CD14-positive monocyte (primary cell): ENCODE measurements at regions not wholly inside any gene's neighbourhood (a gene's known extent, or its start where the extent isn't known, plus 50 kb on each side); places are given as distances from the start of the nearest gene placed in this dataset.

Source experiments
- DNase-seq, 3 donors: peaks; one replicate each; pipeline ENCODE4 v3.0.0-alpha.2; 2011 to 2022
- H2AFZ ChIP-seq: 2 replicates; pipeline ENCODE4 v1.6.0; 2012; ENCODE audit warnings: mild to moderate bottlenecking, low read depth, low read length, inconsistent platforms; ENCODE audit not compliant: insufficient read depth, poor library complexity, severe bottlenecking
- H3K27ac ChIP-seq, 2 donors: 1 replicate in 1 of 2; 2 replicates in 1 of 2; pipeline ENCODE4 v1.5.1; 2012 to 2013; ENCODE audit warnings: low read length in 2 of 2, control low read depth in 1 of 2, inconsistent platforms in 1 of 2, low read depth in 1 of 2, mild to moderate bottlenecking in 1 of 2
- H3K27me3 ChIP-seq, 2 donors: one replicate each; pipeline versions ENCODE4 v1.6.0 to v1.6.1; 2011 to 2013; ENCODE audit warnings: low read length in 2 of 2; ENCODE audit not compliant: control insufficient read depth in 2 of 2, insufficient read depth in 2 of 2
- H3K36me3 ChIP-seq, 2 donors: replicated peaks in 1 of 2; 1 replicate in 1 of 2; 2 replicates in 1 of 2; pipeline versions ENCODE4 v1.5.1 to v1.6.1; 2012 to 2013; ENCODE audit warnings: low read length in 2 of 2, control low read depth in 1 of 2, inconsistent platforms in 1 of 2, mild to moderate bottlenecking in 1 of 2; ENCODE audit not compliant: insufficient read depth in 2 of 2, control insufficient read depth in 1 of 2
- H3K4me1 ChIP-seq, 2 donors: 1 replicate in 1 of 2; 2 replicates in 1 of 2; pipeline versions ENCODE4 v1.5.1 to v1.6.1; 2012 to 2013; ENCODE audit warnings: low read length in 2 of 2, control low read depth in 1 of 2, inconsistent platforms in 1 of 2, mild to moderate bottlenecking in 1 of 2, moderate library complexity in 1 of 2; ENCODE audit not compliant: insufficient read depth in 2 of 2, control insufficient read depth in 1 of 2
- H3K4me2 ChIP-seq: replicated peaks from 2 replicates; pipeline ENCODE3; 2012; ENCODE audit warnings: low read length, moderate library complexity, mild to moderate bottlenecking; ENCODE audit not compliant: poor library complexity, severe bottlenecking; ENCODE audit errors: extremely low read depth
- H3K4me3 ChIP-seq, 3 experiments: fragments of 200-600 bp in 1 of 3; sonication (generic) in 1 of 3; replicated peaks in 1 of 3; 1 replicate in 2 of 3; 2 replicates in 1 of 3; pipeline ENCODE4 v1.5.1; 2011 to 2013; ENCODE audit warnings: low read length in 3 of 3, mild to moderate bottlenecking in 3 of 3, control low read depth in 2 of 3, low read depth in 2 of 3, inconsistent platforms in 1 of 3, moderate library complexity in 1 of 3
- H3K79me2 ChIP-seq: 2 replicates; pipeline ENCODE4 v1.6.0; 2012; ENCODE audit warnings: mild to moderate bottlenecking, control low read depth, inconsistent platforms, low read length, moderate library complexity; ENCODE audit not compliant: insufficient read depth
- H3K9ac ChIP-seq: 2 replicates; pipeline ENCODE4 v1.6.0; 2017; ENCODE audit warnings: low read length, mild to moderate bottlenecking; ENCODE audit not compliant: insufficient read depth, poor library complexity, severe bottlenecking
- H3K9me3 ChIP-seq, 2 donors: replicated peaks in 1 of 2; 1 replicate in 1 of 2; 2 replicates in 1 of 2; pipeline versions ENCODE4 v1.5.1 to v1.6.1; 2012 to 2013; ENCODE audit warnings: low read length in 2 of 2, control low read depth in 1 of 2; ENCODE audit not compliant: control insufficient read depth in 1 of 2, insufficient read depth in 1 of 2
- H4K20me1 ChIP-seq: 2 replicates; pipeline ENCODE4 v1.6.0; 2012; ENCODE audit warnings: mild to moderate bottlenecking, low read length, control low read depth, moderate library complexity; ENCODE audit not compliant: insufficient read depth
- H3K27ac Mint-ChIP-seq, 7 donors: one replicate each; pipeline ENCODE4 v1.8.0; 2020; ENCODE audit warnings: mild to moderate bottlenecking in 7 of 7, mixed read lengths in 7 of 7, moderate library complexity in 6 of 7, inconsistent platforms in 2 of 7
- H3K27me3 Mint-ChIP-seq, 3 donors: one replicate each; pipeline ENCODE4 v1.8.0; 2021 to 2022; ENCODE audit warnings: low read depth in 3 of 3, mild to moderate bottlenecking in 3 of 3, mixed read lengths in 3 of 3, moderate library complexity in 3 of 3, inconsistent platforms in 1 of 3
- H3K36me3 Mint-ChIP-seq, 2 donors: one replicate each; pipeline ENCODE4 v1.8.0; 2020; ENCODE audit warnings: mixed read lengths in 2 of 2, inconsistent platforms in 1 of 2, mild to moderate bottlenecking in 1 of 2
- H3K4me1 Mint-ChIP-seq: one replicate; pipeline ENCODE4 v1.8.0; 2020; ENCODE audit warnings: mild to moderate bottlenecking, mixed read lengths
- H3K4me3 Mint-ChIP-seq, 2 donors: one replicate each; pipeline ENCODE4 v1.8.0; 2020; ENCODE audit warnings: mild to moderate bottlenecking in 2 of 2, mixed read lengths in 2 of 2, moderate library complexity in 1 of 2
- H3K9me3 Mint-ChIP-seq, 7 donors: one replicate each; pipeline ENCODE4 v1.8.0; 2020 to 2022; ENCODE audit warnings: mixed read lengths in 7 of 7, mild to moderate bottlenecking in 6 of 7, moderate library complexity in 6 of 7, inconsistent platforms in 2 of 7
- CTCF ChIP-seq: fragments of 200-600 bp; IDR thresholded peaks from one replicate; pipeline ENCODE4 v1.8.0; 2022; ENCODE audit warnings: antibody characterized with exemption, mild to moderate bottlenecking
- WGBS: methylation state at CpG from one replicate; pipeline ENCODE4 v1.1.5; 2013; ENCODE audit warnings: missing lambda C conversion rate; ENCODE audit not compliant: insufficient coverage; 5-methylcytosine and 5-hydroxymethylcytosine counted together
- intact Hi-C, 2 donors: fragments of 100-400 bp; cut with micrococcal nuclease; formaldehyde crosslinking; loops; one replicate each; pipeline versions ENCODE4 v1.15.0 to v1.15.1; 2023

GRCh38 chr2:224271617-224272236 is 130.2 kb downstream of the FAM124B start:
- no peaks in the 10 kb centered on the region for H3K79me2 ChIP-seq
- no peak overlapping the region for H3K27ac ChIP-seq
- Mint-ChIP-seq H3K4me1 (no peaks in the 10 kb centered on the region), H3K27ac (peak overlapping the region in 1 of 7 donors; percentile 51), H3K27me3 (peaks cover 0 to 5% (median 2%) of the 10 kb centered on the region in 3 donors), H3K36me3 (no peaks in the 10 kb centered on the region), H3K4me3 (no peak overlapping the region), H3K9me3 (no peaks in the 10 kb centered on the region)
- H4K20me1 ChIP-seq: no peaks in the 10 kb centered on the region
- WGBS: no CpG with 5 or more reads among the region's 1 CpG
- no peak for DNase-seq
- H3K27me3 ChIP-seq: no peaks in the 10 kb centered on the region
- H3K4me3 ChIP-seq: no peak overlapping the region
- H2AFZ ChIP-seq: no peak overlapping the region
- H3K4me1 ChIP-seq: no peaks in the 10 kb centered on the region
- H3K4me2 ChIP-seq: no peak overlapping the region
- intact Hi-C loops: no loop called here
- H3K36me3 ChIP-seq: no peaks in the 10 kb centered on the region
- H3K9ac ChIP-seq: no peak overlapping the region
- H3K9me3 ChIP-seq: no peaks in the 10 kb centered on the region
- no peak for TF ChIP-seq CTCF

- Histone ChIP-seq H3K36me3 (no peaks in the 10 kb centered on the region), H4K20me1 (no peaks in the 10 kb centered on the region), H3K4me1 (no peaks in the 10 kb centered on the region), H3K27me3 (no peaks in the 10 kb centered on the region), H3K4me2 (no peak overlapping the region), H3K4me3 (no peak overlapping the region), H3K79me2 (no peaks in the 10 kb centered on the region), H2AFZ (no peak overlapping the region), H3K9me3 (no peaks in the 10 kb centered on the region), H3K27ac (no peak overlapping the region), H3K9ac (no peak overlapping the region)
- H3K4me1 Mint-ChIP-seq: no peaks in the 10 kb centered on the region
- no peaks in the 10 kb centered on the region for H3K36me3 Mint-ChIP-seq
- no peak overlapping the region for H3K27ac Mint-ChIP-seq
- H3K27me3 Mint-ChIP-seq: peaks cover under 1 to 3% (median 3%) of the 10 kb centered on the region in 3 donors
- DNase-seq: no peak
- H3K9me3 Mint-ChIP-seq: no peaks in the 10 kb centered on the region
- no peak for TF ChIP-seq CTCF
- H3K4me3 Mint-ChIP-seq: no peak overlapping the region
- WGBS: 50% methylated on average over 2 of the region's 4 CpGs
- intact Hi-C loops: no loop called here
These were observed 133.5 kb downstream of the FAM124B start for GRCh38 chr2:224268441-224268840.
